ENCODE measurements at regions not wholly inside any gene's neighbourhood (a gene's known extent, or its start where the extent isn't known, plus 50 kb on each side); places are given as distances from the start of the nearest gene placed in this dataset.

DNA sequence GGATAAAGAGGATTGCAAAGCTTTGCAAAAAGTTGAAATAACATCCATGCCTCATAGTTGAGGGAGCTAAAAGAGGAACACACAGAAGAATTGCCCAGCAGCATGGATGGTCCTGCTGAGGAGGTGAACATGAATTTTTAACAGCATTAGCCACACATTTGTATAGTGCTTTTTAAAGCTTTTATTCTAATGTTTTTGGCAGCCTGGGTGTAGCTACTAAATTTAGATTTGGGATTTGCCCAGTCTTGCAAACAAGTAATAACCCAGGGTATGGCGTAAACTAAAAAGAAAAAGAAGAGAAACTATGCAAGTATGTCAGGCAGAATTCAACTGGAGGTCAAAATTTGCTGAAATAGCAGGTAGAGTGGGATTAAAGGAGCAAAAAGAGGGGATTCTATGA lies 75.1 kb upstream of the PTPRK start:
- no peak for ATAC-seq

DNA sequence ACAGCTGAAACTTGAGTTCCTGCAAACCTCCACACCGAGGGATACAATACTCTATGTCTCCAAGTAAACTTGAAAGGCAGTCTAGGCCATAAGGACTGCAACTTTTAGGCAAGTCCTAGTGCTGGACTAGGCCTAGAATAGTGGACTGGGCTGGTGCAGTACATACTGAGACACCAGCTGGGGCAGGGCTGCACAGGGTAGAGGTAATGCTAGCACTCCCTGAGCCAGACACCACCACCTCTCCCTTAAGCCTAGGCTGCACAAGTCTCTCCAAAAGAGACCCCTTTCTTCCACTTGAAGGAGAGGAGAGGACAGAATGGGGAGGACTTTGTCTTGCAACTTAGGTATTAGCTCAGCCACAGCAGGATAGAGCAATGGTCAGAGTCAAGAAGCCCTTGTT lies 65.7 kb upstream of the PTPRK start:
- no peak for ATAC-seq
- TF ChIP-seq ZFP3 (CRISPR knock-in tag; IDR thresholded peaks at IDR 0.05) (no peak), ARNTL (CRISPR knock-in tag; IDR thresholded peaks at IDR 0.05; ENCODE audit: borderline replicate concordance, low read depth) (no peak)
- TF ChIP-seq, protein P1, sequence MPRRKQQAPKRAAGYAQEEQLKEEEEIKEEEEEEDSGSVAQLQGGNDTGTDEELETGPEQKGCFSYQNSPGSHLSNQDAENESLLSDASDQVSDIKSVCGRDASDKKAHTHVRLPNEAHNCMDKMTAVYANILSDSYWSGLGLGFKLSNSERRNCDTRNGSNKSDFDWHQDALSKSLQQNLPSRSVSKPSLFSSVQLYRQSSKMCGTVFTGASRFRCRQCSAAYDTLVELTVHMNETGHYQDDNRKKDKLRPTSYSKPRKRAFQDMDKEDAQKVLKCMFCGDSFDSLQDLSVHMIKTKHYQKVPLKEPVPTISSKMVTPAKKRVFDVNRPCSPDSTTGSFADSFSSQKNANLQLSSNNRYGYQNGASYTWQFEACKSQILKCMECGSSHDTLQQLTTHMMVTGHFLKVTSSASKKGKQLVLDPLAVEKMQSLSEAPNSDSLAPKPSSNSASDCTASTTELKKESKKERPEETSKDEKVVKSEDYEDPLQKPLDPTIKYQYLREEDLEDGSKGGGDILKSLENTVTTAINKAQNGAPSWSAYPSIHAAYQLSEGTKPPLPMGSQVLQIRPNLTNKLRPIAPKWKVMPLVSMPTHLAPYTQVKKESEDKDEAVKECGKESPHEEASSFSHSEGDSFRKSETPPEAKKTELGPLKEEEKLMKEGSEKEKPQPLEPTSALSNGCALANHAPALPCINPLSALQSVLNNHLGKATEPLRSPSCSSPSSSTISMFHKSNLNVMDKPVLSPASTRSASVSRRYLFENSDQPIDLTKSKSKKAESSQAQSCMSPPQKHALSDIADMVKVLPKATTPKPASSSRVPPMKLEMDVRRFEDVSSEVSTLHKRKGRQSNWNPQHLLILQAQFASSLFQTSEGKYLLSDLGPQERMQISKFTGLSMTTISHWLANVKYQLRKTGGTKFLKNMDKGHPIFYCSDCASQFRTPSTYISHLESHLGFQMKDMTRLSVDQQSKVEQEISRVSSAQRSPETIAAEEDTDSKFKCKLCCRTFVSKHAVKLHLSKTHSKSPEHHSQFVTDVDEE (CRISPR knock-in tag; IDR thresholded peaks at IDR 0.05), result no peak

More for the DNA sequence above, 75.1 kb upstream of the PTPRK start:
- no peak for TF ChIP-seq ARNTL (CRISPR knock-in tag; IDR thresholded peaks at IDR 0.05; ENCODE audit: borderline replicate concordance, low read depth)
- no peak for TF ChIP-seq ZNF565 (CRISPR knock-in tag; conservative IDR thresholded peaks at IDR 0.05; ENCODE audit: low read depth)
- no peak for TF ChIP-seq TOX (CRISPR knock-in tag; IDR thresholded peaks at IDR 0.05; ENCODE audit: borderline replicate concordance)
- TF ChIP-seq, protein P2, sequence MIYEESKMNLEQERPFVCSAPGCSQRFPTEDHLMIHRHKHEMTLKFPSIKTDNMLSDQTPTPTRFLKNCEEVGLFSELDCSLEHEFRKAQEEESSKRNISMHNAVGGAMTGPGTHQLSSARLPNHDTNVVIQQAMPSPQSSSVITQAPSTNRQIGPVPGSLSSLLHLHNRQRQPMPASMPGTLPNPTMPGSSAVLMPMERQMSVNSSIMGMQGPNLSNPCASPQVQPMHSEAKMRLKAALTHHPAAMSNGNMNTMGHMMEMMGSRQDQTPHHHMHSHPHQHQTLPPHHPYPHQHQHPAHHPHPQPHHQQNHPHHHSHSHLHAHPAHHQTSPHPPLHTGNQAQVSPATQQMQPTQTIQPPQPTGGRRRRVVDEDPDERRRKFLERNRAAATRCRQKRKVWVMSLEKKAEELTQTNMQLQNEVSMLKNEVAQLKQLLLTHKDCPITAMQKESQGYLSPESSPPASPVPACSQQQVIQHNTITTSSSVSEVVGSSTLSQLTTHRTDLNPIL (CRISPR knock-in tag; IDR thresholded peaks at IDR 0.05; ENCODE audit: low read depth), result no peak
- TF ChIP-seq, protein P3, sequence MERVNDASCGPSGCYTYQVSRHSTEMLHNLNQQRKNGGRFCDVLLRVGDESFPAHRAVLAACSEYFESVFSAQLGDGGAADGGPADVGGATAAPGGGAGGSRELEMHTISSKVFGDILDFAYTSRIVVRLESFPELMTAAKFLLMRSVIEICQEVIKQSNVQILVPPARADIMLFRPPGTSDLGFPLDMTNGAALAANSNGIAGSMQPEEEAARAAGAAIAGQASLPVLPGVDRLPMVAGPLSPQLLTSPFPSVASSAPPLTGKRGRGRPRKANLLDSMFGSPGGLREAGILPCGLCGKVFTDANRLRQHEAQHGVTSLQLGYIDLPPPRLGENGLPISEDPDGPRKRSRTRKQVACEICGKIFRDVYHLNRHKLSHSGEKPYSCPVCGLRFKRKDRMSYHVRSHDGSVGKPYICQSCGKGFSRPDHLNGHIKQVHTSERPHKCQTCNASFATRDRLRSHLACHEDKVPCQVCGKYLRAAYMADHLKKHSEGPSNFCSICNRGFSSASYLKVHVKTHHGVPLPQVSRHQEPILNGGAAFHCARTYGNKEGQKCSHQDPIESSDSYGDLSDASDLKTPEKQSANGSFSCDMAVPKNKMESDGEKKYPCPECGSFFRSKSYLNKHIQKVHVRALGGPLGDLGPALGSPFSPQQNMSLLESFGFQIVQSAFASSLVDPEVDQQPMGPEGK (CRISPR knock-in tag; IDR thresholded peaks at IDR 0.05; ENCODE audit: borderline replicate concordance), result no peak
- no peak for TF ChIP-seq RARB (CRISPR knock-in tag; IDR thresholded peaks at IDR 0.05)
- TF ChIP-seq ZC3H10 (CRISPR knock-in tag; IDR thresholded peaks at IDR 0.05), result no peak
- no peak for TF ChIP-seq BACH2 (CRISPR knock-in tag; IDR thresholded peaks at IDR 0.05; ENCODE audit: borderline replicate concordance)
- TF ChIP-seq ZNF8 (CRISPR knock-in tag; IDR thresholded peaks at IDR 0.05), result no peak
- TF ChIP-seq, protein P1 (CRISPR knock-in tag; IDR thresholded peaks at IDR 0.05), result no peak
- TF ChIP-seq, protein P4, sequence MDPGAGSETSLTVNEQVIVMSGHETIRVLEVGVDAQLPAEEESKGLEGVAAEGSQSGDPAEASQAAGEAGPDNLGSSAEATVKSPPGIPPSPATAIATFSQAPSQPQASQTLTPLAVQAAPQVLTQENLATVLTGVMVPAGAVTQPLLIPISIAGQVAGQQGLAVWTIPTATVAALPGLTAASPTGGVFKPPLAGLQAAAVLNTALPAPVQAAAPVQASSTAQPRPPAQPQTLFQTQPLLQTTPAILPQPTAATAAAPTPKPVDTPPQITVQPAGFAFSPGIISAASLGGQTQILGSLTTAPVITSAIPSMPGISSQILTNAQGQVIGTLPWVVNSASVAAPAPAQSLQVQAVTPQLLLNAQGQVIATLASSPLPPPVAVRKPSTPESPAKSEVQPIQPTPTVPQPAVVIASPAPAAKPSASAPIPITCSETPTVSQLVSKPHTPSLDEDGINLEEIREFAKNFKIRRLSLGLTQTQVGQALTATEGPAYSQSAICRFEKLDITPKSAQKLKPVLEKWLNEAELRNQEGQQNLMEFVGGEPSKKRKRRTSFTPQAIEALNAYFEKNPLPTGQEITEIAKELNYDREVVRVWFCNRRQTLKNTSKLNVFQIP (CRISPR knock-in tag; IDR thresholded peaks at IDR 0.05; ENCODE audit: borderline replicate concordance, low read depth), result no peak
- no peak for TF ChIP-seq SNAI2 (CRISPR knock-in tag; IDR thresholded peaks at IDR 0.05)
- no peak for TF ChIP-seq ZFP3 (CRISPR knock-in tag; IDR thresholded peaks at IDR 0.05)
- TF ChIP-seq ESRRG (CRISPR knock-in tag; IDR thresholded peaks at IDR 0.05), result no peak
- TF ChIP-seq ISL1 (CRISPR knock-in tag; IDR thresholded peaks at IDR 0.05), result no peak
- TF ChIP-seq, protein P5, sequence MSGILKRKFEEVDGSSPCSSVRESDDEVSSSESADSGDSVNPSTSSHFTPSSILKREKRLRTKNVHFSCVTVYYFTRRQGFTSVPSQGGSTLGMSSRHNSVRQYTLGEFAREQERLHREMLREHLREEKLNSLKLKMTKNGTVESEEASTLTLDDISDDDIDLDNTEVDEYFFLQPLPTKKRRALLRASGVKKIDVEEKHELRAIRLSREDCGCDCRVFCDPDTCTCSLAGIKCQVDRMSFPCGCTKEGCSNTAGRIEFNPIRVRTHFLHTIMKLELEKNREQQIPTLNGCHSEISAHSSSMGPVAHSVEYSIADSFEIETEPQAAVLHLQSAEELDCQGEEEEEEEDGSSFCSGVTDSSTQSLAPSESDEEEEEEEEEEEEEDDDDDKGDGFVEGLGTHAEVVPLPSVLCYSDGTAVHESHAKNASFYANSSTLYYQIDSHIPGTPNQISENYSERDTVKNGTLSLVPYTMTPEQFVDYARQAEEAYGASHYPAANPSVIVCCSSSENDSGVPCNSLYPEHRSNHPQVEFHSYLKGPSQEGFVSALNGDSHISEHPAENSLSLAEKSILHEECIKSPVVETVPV (CRISPR knock-in tag; IDR thresholded peaks at IDR 0.05), result no peak
- no peak for TF ChIP-seq CSDC2 (CRISPR knock-in tag; IDR thresholded peaks at IDR 0.05)
- TF ChIP-seq GLIS3 (CRISPR knock-in tag; IDR thresholded peaks at IDR 0.05), result no peak
- no peak for TF ChIP-seq PPARA (CRISPR knock-in tag; IDR thresholded peaks at IDR 0.05; ENCODE audit: borderline replicate concordance)
- TF ChIP-seq TCF4 (CRISPR knock-in tag; IDR thresholded peaks at IDR 0.05; ENCODE audit: borderline replicate concordance), result no peak

Measured in SK-N-SH treated with all-trans-retinoic acid at 6 μM for 48 hours (cell line).